ENCODE measurements at regions not wholly inside any gene's neighbourhood (a gene's known extent, or its start where the extent isn't known, plus 50 kb on each side); places are given as distances from the start of the nearest gene placed in this dataset.

DNA sequence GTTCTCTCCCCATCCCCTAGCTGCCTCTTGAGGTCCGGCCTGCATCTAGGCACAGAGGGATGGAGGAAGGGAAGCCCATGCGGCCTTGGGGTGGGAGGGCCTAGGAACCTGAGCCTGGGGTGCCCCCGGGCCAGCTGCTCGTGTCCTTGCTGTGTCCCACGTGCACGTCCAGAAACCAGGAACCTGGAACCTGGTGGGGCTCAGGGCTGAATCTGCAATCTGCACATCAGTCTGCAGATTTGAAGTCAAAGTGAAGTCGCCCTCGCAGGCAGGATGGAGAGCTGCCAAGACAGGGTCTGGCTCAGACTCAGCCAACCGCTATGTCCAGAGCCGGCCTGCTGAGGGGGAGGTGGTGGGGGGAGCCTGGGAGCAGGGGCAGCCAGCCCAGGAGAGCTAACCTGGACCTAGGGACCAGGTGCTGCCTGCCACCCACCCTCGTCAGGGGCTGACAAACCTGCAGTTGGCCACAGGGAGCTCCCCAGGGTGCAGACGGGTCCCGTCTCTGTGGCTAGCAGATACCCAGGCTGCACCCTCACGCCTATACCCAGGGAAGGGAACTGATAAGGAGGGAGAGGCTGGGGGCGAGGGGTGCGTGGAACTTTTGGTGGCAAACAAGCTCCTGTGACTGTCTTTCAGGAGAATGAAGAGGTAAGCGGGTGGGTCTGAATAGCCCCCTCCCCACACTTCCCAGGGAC is 103.5 kb upstream of the SIMC1 start:
- TF ChIP-seq CTCF (IDR thresholded peaks at IDR 0.05) (no peak), POLR2A (IDR thresholded peaks at IDR 0.05) (no peak)
